ENCODE measurements at regions not wholly inside any gene's neighbourhood (a gene's known extent, or its start where the extent isn't known, plus 50 kb on each side); places are given as distances from the start of the nearest gene placed in this dataset.

DNA sequence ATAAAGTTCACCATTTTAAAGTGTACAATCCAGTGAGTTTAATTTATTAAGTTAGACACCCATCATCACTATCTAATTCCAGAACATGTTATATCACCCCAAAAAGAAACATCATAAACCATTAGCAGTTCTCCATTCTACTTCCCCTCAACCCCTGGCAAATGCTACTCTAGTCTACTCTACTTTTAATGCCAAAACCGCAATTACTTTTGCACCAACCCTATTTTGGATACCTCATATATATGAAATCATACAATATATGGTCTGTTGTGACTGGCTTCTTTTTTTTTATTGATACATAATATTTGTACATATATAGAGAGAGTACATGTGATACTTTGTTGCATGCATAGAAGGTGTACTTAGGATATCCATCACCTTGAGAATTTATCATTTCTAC is 190.5 kb upstream of the RARB start:
- Histone ChIP-seq H3K4me1 (replicated peaks in 1 of 4; ENCODE audit: control insufficient read depth in 3 of 4, insufficient read depth in 4 of 4, low read length in 3 of 4) (no peaks in the 10 kb centered on the region), H3K4me2 (ENCODE audit: insufficient read depth in 1 of 2, low read depth in 2 of 2, low read length in 2 of 2) (no peak overlapping the region), H4K8ac (ENCODE audit: extremely low read depth, insufficient read depth, low read length) (no peak overlapping the region), H2BK20ac (ENCODE audit: low read length) (no peak overlapping the region), H3K4me3 (ENCODE audit: extremely low read depth in 1 of 4, insufficient read depth in 2 of 4, low read depth in 3 of 4, low read length in 4 of 4) (no peak overlapping the region), H2BK5ac (ENCODE audit: low read depth, low read length) (no peak overlapping the region), H3K9me3 (ENCODE audit: insufficient read depth in 2 of 2, low read depth in 1 of 2, low read length in 1 of 2) (no peaks in the 10 kb centered on the region; a peak in 1 of 4 replicates), H3K79me2 (ENCODE audit: control insufficient read depth in 1 of 2, insufficient read depth in 2 of 2, low read length in 2 of 2) (no peaks in the 10 kb centered on the region), H3K23me2 (ENCODE audit: low read depth, low read length) (no peaks in the 10 kb centered on the region), H3K4ac (replicated peaks; ENCODE audit: insufficient read length, low read depth, low read length) (no peak overlapping the region), H3K14ac (ENCODE audit: insufficient read length) (no peak overlapping the region), H3K79me1 (ENCODE audit: low read depth, low read length) (no peaks in the 10 kb centered on the region), H2AK5ac (ENCODE audit: low read depth, low read length) (no peak overlapping the region), H3K23ac (ENCODE audit: insufficient read length) (no peak overlapping the region), H3K36me3 (ENCODE audit: control insufficient read depth in 2 of 4, insufficient read depth in 4 of 4, low read length in 3 of 4) (no peaks in the 10 kb centered on the region), H3K27ac (ENCODE audit: low read depth, low read length) (no peak overlapping the region), H4K5ac (ENCODE audit: insufficient read length, low read depth, low read length) (no peak overlapping the region), H3K9ac (replicated peaks in 1 of 4; ENCODE audit: extremely low read depth in 1 of 4, low read depth in 3 of 4, low read length in 3 of 4) (no peak overlapping the region), H4K20me1 (replicated peaks in 1 of 2; ENCODE audit: control insufficient read depth in 1 of 2, insufficient read depth in 2 of 2, low read length in 2 of 2) (no peaks in the 10 kb centered on the region), H2BK12ac (ENCODE audit: low read depth, low read length) (no peak overlapping the region), H3K18ac (ENCODE audit: extremely low read depth, low read length) (no peak overlapping the region), H3K27me3 (replicated peaks in 1 of 4; ENCODE audit: control insufficient read depth in 3 of 4, extremely low read depth in 1 of 4, insufficient read depth in 3 of 4, low read length in 3 of 4) (no peaks in the 10 kb centered on the region), H3K56ac (replicated peaks; ENCODE audit: insufficient read length, low read depth, low read length) (no peak overlapping the region), H2BK15ac (ENCODE audit: low read length) (no peak overlapping the region), H4K91ac (replicated peaks; ENCODE audit: insufficient read length, low read length) (no peak overlapping the region), H2AFZ (ENCODE audit: low read length) (no peak overlapping the region), H2BK120ac (replicated peaks; ENCODE audit: low read depth, low read length) (no peak overlapping the region)
- CTCF ChIA-PET (ENCODE audit: partially characterized antibody) = no interaction called here
- POLR2A ChIA-PET (ENCODE audit: partially characterized antibody) = no interaction called here
- WGBS, 2 experiments (ENCODE audit: extremely low coverage in 1 of 2, insufficient coverage in 1 of 2, insufficient read length in 1 of 2, insufficient replicate concordance in 2 of 2, low coverage in 1 of 2, low lambda C conversion rate in 2 of 2, missing lambda C conversion rate in 1 of 2) = 84% methylated on average over 1 of the region's 1 CpG; no CpG with 5 or more reads in 1 of the 2 experiments
- TF ChIP-seq RBBP5 (IDR thresholded peaks at IDR 0.05; ENCODE audit: borderline replicate concordance, low read depth, low read length) = no peak
- no peak for TF ChIP-seq EP300 (IDR thresholded peaks at IDR 0.05; ENCODE audit: borderline replicate concordance in 1 of 2, low read depth in 2 of 2, low read length in 2 of 2)
- TF ChIP-seq, protein P1, sequence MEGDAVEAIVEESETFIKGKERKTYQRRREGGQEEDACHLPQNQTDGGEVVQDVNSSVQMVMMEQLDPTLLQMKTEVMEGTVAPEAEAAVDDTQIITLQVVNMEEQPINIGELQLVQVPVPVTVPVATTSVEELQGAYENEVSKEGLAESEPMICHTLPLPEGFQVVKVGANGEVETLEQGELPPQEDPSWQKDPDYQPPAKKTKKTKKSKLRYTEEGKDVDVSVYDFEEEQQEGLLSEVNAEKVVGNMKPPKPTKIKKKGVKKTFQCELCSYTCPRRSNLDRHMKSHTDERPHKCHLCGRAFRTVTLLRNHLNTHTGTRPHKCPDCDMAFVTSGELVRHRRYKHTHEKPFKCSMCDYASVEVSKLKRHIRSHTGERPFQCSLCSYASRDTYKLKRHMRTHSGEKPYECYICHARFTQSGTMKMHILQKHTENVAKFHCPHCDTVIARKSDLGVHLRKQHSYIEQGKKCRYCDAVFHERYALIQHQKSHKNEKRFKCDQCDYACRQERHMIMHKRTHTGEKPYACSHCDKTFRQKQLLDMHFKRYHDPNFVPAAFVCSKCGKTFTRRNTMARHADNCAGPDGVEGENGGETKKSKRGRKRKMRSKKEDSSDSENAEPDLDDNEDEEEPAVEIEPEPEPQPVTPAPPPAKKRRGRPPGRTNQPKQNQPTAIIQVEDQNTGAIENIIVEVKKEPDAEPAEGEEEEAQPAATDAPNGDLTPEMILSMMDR (IDR thresholded peaks at IDR 0.05; ENCODE audit: control extremely low read depth in 1 of 3, insufficient read depth in 1 of 3, low read depth in 1 of 3, low read length in 3 of 3) = no peak
- no peak for TF ChIP-seq CEBPB (IDR thresholded peaks at IDR 0.05; ENCODE audit: low read depth, low read length)
- TF ChIP-seq HDAC2 (IDR thresholded peaks at IDR 0.05; ENCODE audit: borderline replicate concordance in 1 of 2, low read depth in 2 of 2, low read length in 2 of 2) = no peak
- TF ChIP-seq ZNF274 (IDR thresholded peaks at IDR 0.05; ENCODE audit: borderline replicate concordance, extremely low read depth, low read length) = no peak
- no peak for TF ChIP-seq MAFK (IDR thresholded peaks at IDR 0.05; ENCODE audit: low read depth, low read length)
- TF ChIP-seq, protein P2, sequence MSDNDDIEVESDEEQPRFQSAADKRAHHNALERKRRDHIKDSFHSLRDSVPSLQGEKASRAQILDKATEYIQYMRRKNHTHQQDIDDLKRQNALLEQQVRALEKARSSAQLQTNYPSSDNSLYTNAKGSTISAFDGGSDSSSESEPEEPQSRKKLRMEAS (IDR thresholded peaks at IDR 0.05) = no peak
- no peak for TF ChIP-seq CTBP2 (IDR thresholded peaks at IDR 0.05; ENCODE audit: borderline replicate concordance, insufficient read depth, insufficient read length, low read length)
- TF ChIP-seq KDM4A (IDR thresholded peaks at IDR 0.05; ENCODE audit: low read depth, low read length, severe bottlenecking) = no peak
- TF ChIP-seq GTF2F1 (IDR thresholded peaks at IDR 0.05; ENCODE audit: borderline replicate concordance, low read depth, low read length) = no peak
- FAIRE-seq (no peak), DNase-seq (ENCODE audit: low read depth in 1 of 2, low spot score in 2 of 2) (no peak)

All from H1 (cell line).